ENCODE measurements at regions not wholly inside any gene's neighbourhood (a gene's known extent, or its start where the extent isn't known, plus 50 kb on each side); places are given as distances from the start of the nearest gene placed in this dataset.

- TF ChIP-seq CTCF (IDR thresholded peaks at IDR 0.05) (no peak), POLR2A (IDR thresholded peaks at IDR 0.05) (no peak)
Observed at GRCh38 chr5:52655163-52655562, 132.6 kb upstream of the ITGA1 start.
